ENCODE measurements at regions not wholly inside any gene's neighbourhood (a gene's known extent, or its start where the extent isn't known, plus 50 kb on each side); places are given as distances from the start of the nearest gene placed in this dataset.

- Histone ChIP-seq H3K4me3 (ENCODE audit: insufficient read length, low read depth) (no peak overlapping the region), H3K9ac (ENCODE audit: insufficient read length, low read depth) (no peak overlapping the region), H3K9me3 (ENCODE audit: insufficient read depth, low read length) (no peaks in the 10 kb centered on the region), H3K27me3 (ENCODE audit: insufficient read depth, insufficient read length) (no peaks in the 10 kb centered on the region), H3K36me3 (ENCODE audit: insufficient read depth, insufficient read length, low read length) (no peaks in the 10 kb centered on the region), H3K4me1 (ENCODE audit: insufficient read depth, insufficient read length) (no peaks in the 10 kb centered on the region)
- no peak for DNase-seq (ENCODE audit: low read depth, low spot score)
- TF ChIP-seq YY1 (IDR thresholded peaks at IDR 0.05; ENCODE audit: insufficient read depth, insufficient read length) (no peak), SUZ12 (IDR thresholded peaks at IDR 0.05; ENCODE audit: extremely low read depth, insufficient read depth, insufficient read length) (no peak), ZNF274 (IDR thresholded peaks at IDR 0.05; ENCODE audit: low read depth, low read length) (no peak)
Measured at GRCh38 chr11:81267246-81267645, 1466.4 kb downstream of the FAM181B start.

GRCh38 chr11:81259471-81259870, 1474.2 kb downstream of the FAM181B start:
- Histone ChIP-seq H3K4me3 (ENCODE audit: insufficient read length, low read depth) (no peak overlapping the region), H3K9ac (ENCODE audit: insufficient read length, low read depth) (no peak overlapping the region), H3K36me3 (ENCODE audit: insufficient read depth, insufficient read length, low read length) (no peaks in the 10 kb centered on the region), H3K4me1 (ENCODE audit: insufficient read depth, insufficient read length) (no peaks in the 10 kb centered on the region), H3K27me3 (ENCODE audit: insufficient read depth, insufficient read length) (no peaks in the 10 kb centered on the region), H3K9me3 (ENCODE audit: insufficient read depth, low read length) (no peaks in the 10 kb centered on the region)
- DNase-seq (ENCODE audit: low read depth, low spot score): no peak
- TF ChIP-seq ZNF274 (IDR thresholded peaks at IDR 0.05; ENCODE audit: low read depth, low read length) (no peak), SUZ12 (IDR thresholded peaks at IDR 0.05; ENCODE audit: extremely low read depth, insufficient read depth, insufficient read length) (no peak), YY1 (IDR thresholded peaks at IDR 0.05; ENCODE audit: insufficient read depth, insufficient read length) (no peak)

- Histone ChIP-seq H3K4me1 (ENCODE audit: insufficient read depth, insufficient read length) (no peaks in the 10 kb centered on the region), H3K9ac (ENCODE audit: insufficient read length, low read depth) (no peak overlapping the region), H3K27me3 (ENCODE audit: insufficient read depth, insufficient read length) (no peaks in the 10 kb centered on the region), H3K9me3 (ENCODE audit: insufficient read depth, low read length) (no peaks in the 10 kb centered on the region), H3K36me3 (ENCODE audit: insufficient read depth, insufficient read length, low read length) (no peaks in the 10 kb centered on the region), H3K4me3 (ENCODE audit: insufficient read length, low read depth) (no peak overlapping the region)
- no peak for DNase-seq (ENCODE audit: low read depth, low spot score)
- no peak for TF ChIP-seq SUZ12 (IDR thresholded peaks at IDR 0.05; ENCODE audit: extremely low read depth, insufficient read depth, insufficient read length)
- TF ChIP-seq ZNF274 (IDR thresholded peaks at IDR 0.05; ENCODE audit: low read depth, low read length): no peak
- TF ChIP-seq YY1 (IDR thresholded peaks at IDR 0.05; ENCODE audit: insufficient read depth, insufficient read length): no peak
Measured at GRCh38 chr11:81255895-81256294, 1477.8 kb downstream of the FAM181B start.

GRCh38 chr11:81253244-81253643, 1480.4 kb downstream of the FAM181B start:
- no peak overlapping the region for H3K4me3 ChIP-seq (ENCODE audit: insufficient read length, low read depth)
- DNase-seq (ENCODE audit: low read depth, low spot score): no peak
- no peaks in the 10 kb centered on the region for H3K9me3 ChIP-seq (ENCODE audit: insufficient read depth, low read length)
- no peaks in the 10 kb centered on the region for H3K36me3 ChIP-seq (ENCODE audit: insufficient read depth, insufficient read length, low read length)
- H3K4me1 ChIP-seq (ENCODE audit: insufficient read depth, insufficient read length): no peaks in the 10 kb centered on the region
- H3K9ac ChIP-seq (ENCODE audit: insufficient read length, low read depth): no peak overlapping the region
- no peaks in the 10 kb centered on the region for H3K27me3 ChIP-seq (ENCODE audit: insufficient read depth, insufficient read length)
- TF ChIP-seq ZNF274 (IDR thresholded peaks at IDR 0.05; ENCODE audit: low read depth, low read length) (no peak), SUZ12 (IDR thresholded peaks at IDR 0.05; ENCODE audit: extremely low read depth, insufficient read depth, insufficient read length) (no peak), YY1 (IDR thresholded peaks at IDR 0.05; ENCODE audit: insufficient read depth, insufficient read length) (no peak)

GRCh38 chr11:81246941-81247340, 1486.7 kb downstream of the FAM181B start:
- no peak for DNase-seq (ENCODE audit: low read depth, low spot score)

GRCh38 chr11:81245791-81246190, 1487.9 kb downstream of the FAM181B start:
- Histone ChIP-seq H3K9ac (ENCODE audit: insufficient read length, low read depth) (no peak overlapping the region), H3K4me3 (ENCODE audit: insufficient read length, low read depth) (no peak overlapping the region), H3K36me3 (ENCODE audit: insufficient read depth, insufficient read length, low read length) (no peaks in the 10 kb centered on the region), H3K9me3 (ENCODE audit: insufficient read depth, low read length) (no peaks in the 10 kb centered on the region), H3K27me3 (ENCODE audit: insufficient read depth, insufficient read length) (no peaks in the 10 kb centered on the region), H3K4me1 (ENCODE audit: insufficient read depth, insufficient read length) (no peaks in the 10 kb centered on the region)
- no peak for DNase-seq (ENCODE audit: low read depth, low spot score)
- TF ChIP-seq YY1 (IDR thresholded peaks at IDR 0.05; ENCODE audit: insufficient read depth, insufficient read length): no peak
- TF ChIP-seq ZNF274 (IDR thresholded peaks at IDR 0.05; ENCODE audit: low read depth, low read length): no peak
- TF ChIP-seq SUZ12 (IDR thresholded peaks at IDR 0.05; ENCODE audit: extremely low read depth, insufficient read depth, insufficient read length): no peak

More at GRCh38 chr11:81246941-81247340, 1486.7 kb downstream of the FAM181B start:
- Histone ChIP-seq H3K36me3 (ENCODE audit: insufficient read depth, insufficient read length, low read length) (no peaks in the 10 kb centered on the region), H3K4me3 (ENCODE audit: insufficient read length, low read depth) (no peak overlapping the region), H3K9ac (ENCODE audit: insufficient read length, low read depth) (no peak overlapping the region), H3K27me3 (ENCODE audit: insufficient read depth, insufficient read length) (no peaks in the 10 kb centered on the region), H3K9me3 (ENCODE audit: insufficient read depth, low read length) (no peaks in the 10 kb centered on the region), H3K4me1 (ENCODE audit: insufficient read depth, insufficient read length) (no peaks in the 10 kb centered on the region)
- TF ChIP-seq ZNF274 (IDR thresholded peaks at IDR 0.05; ENCODE audit: low read depth, low read length) (no peak), YY1 (IDR thresholded peaks at IDR 0.05; ENCODE audit: insufficient read depth, insufficient read length) (no peak), SUZ12 (IDR thresholded peaks at IDR 0.05; ENCODE audit: extremely low read depth, insufficient read depth, insufficient read length) (no peak)

GRCh38 chr11:81241672-81242275, 1491.9 kb downstream of the FAM181B start:
- no peak for DNase-seq (ENCODE audit: low read depth, low spot score)
- Histone ChIP-seq H3K9me3 (ENCODE audit: insufficient read depth, low read length) (no peaks in the 10 kb centered on the region), H3K4me3 (ENCODE audit: insufficient read length, low read depth) (no peak overlapping the region), H3K27me3 (ENCODE audit: insufficient read depth, insufficient read length) (no peaks in the 10 kb centered on the region), H3K36me3 (ENCODE audit: insufficient read depth, insufficient read length, low read length) (no peaks in the 10 kb centered on the region), H3K9ac (ENCODE audit: insufficient read length, low read depth) (no peak overlapping the region), H3K4me1 (ENCODE audit: insufficient read depth, insufficient read length) (no peaks in the 10 kb centered on the region)
- no peak for TF ChIP-seq YY1 (IDR thresholded peaks at IDR 0.05; ENCODE audit: insufficient read depth, insufficient read length)
- no peak for TF ChIP-seq ZNF274 (IDR thresholded peaks at IDR 0.05; ENCODE audit: low read depth, low read length)
- TF ChIP-seq SUZ12 (IDR thresholded peaks at IDR 0.05; ENCODE audit: extremely low read depth, insufficient read depth, insufficient read length): no peak
